CD4-positive, alpha-beta T cell treated with Interleukin-6 at 100 ng/mL for 8 hours (primary cell): ENCODE measurements at regions not wholly inside any gene's neighbourhood (a gene's known extent, or its start where the extent isn't known, plus 50 kb on each side); places are given as distances from the start of the nearest gene placed in this dataset.

Experiments used
- DNase-seq: peaks from one replicate; pipeline ENCODE4 v3.0.0-alpha.2; 2020; ENCODE audit warnings: mixed read lengths, low spot score

GRCh38 chr2:239587311-239587731, 186.5 kb upstream of the HDAC4 start:
- no peak for DNase-seq

GRCh38 chr2:239586651-239587310, 186.0 kb upstream of the HDAC4 start:
- no peak for DNase-seq

- no peak for DNase-seq
These were observed 184.6 kb upstream of the HDAC4 start for GRCh38 chr2:239585422-239585821.

- no peak for DNase-seq
These were observed 184.2 kb upstream of the HDAC4 start for GRCh38 chr2:239584986-239585385.

- no peak for DNase-seq
These were observed 183.3 kb upstream of the HDAC4 start for GRCh38 chr2:239583879-239584859.

- no peak for DNase-seq
These were observed 182.5 kb upstream of the HDAC4 start for GRCh38 chr2:239583171-239583878.

- no peak for DNase-seq
These were observed 181.7 kb upstream of the HDAC4 start for GRCh38 chr2:239582476-239582875.

- no peak for DNase-seq
These were observed 180.6 kb upstream of the HDAC4 start for GRCh38 chr2:239581352-239581901.

GRCh38 chr2:239580199-239580527, 179.3 kb upstream of the HDAC4 start:
- DNase-seq: no peak

GRCh38 chr2:239579524-239580198, 178.8 kb upstream of the HDAC4 start:
- no peak for DNase-seq

GRCh38 chr2:239579081-239579480, 178.3 kb upstream of the HDAC4 start:
- DNase-seq: no peak

GRCh38 chr2:239578381-239578780, 177.6 kb upstream of the HDAC4 start:
- no peak for DNase-seq

- no peak for DNase-seq
These were observed 177.1 kb upstream of the HDAC4 start for GRCh38 chr2:239577935-239578334.

- DNase-seq: no peak
These were observed 176.2 kb upstream of the HDAC4 start for GRCh38 chr2:239576784-239577685.

- no peak for DNase-seq
These were observed 175.2 kb upstream of the HDAC4 start for GRCh38 chr2:239575931-239576445.

GRCh38 chr2:239574434-239575156, 173.8 kb upstream of the HDAC4 start:
- DNase-seq: no peak

GRCh38 chr2:239574054-239574433, 173.2 kb upstream of the HDAC4 start:
- no peak for DNase-seq

- no peak for DNase-seq
These were observed 170.2 kb upstream of the HDAC4 start for GRCh38 chr2:239570971-239571520.

GRCh38 chr2:239570216-239570925, 169.6 kb upstream of the HDAC4 start:
- no peak for DNase-seq
